Dendritic cell treated with granulocyte-macrophage colony-stimulating factor and Interleukin-4, amounts not matched to agents 40 ng/mL and 50 ng/mL, for 4 days (primary cell): ENCODE measurements at regions not wholly inside any gene's neighbourhood (a gene's known extent, or its start where the extent isn't known, plus 50 kb on each side); places are given as distances from the start of the nearest gene placed in this dataset.

Experiments
- H3K27ac Mint-ChIP-seq: one replicate; pipeline ENCODE4 v1.8.0; 2022; ENCODE audit warnings: mild to moderate bottlenecking, mixed read lengths
- H3K27me3 Mint-ChIP-seq: one replicate; pipeline ENCODE4 v1.8.0; 2022; ENCODE audit warnings: mild to moderate bottlenecking, mixed read lengths
- H3K36me3 Mint-ChIP-seq: one replicate; pipeline ENCODE4 v1.8.0; 2022; ENCODE audit warnings: low read depth, mixed read lengths
- H3K4me1 Mint-ChIP-seq: one replicate; pipeline ENCODE4 v1.8.0; 2022; ENCODE audit warnings: low read depth, mixed read lengths
- H3K4me3 Mint-ChIP-seq: one replicate; pipeline ENCODE4 v1.8.0; 2022; ENCODE audit warnings: mild to moderate bottlenecking, moderate library complexity, mixed read lengths
- H3K9me3 Mint-ChIP-seq: one replicate; pipeline ENCODE4 v1.8.0; 2022; ENCODE audit warnings: mixed read lengths
- intact Hi-C: fragments of 100-400 bp; cut with micrococcal nuclease; formaldehyde crosslinking; loops from one replicate; pipeline ENCODE4 v1.15.0; 2022

DNA sequence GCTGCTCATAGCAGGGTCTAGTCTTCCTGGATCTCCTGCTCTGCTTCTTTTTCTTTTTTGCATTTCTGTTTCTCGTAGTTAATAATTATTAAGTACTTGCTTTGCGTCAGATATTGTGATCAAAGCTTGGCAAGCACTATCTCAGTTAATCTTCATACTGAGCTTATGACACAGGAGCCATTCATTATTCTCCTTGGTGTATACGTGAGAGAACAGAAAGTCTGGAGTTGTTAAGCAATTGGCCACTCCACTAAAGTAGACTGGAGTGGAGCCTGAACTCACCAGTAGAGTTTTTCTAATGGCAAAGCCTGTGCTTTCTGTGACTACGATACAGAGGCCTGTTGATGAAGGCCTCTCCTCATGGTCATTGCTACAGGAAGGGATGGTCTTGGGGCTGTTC, 285.9 kb downstream of the RFC3 start:
- Mint-ChIP-seq H3K9me3 (peaks cover 19% of the 10 kb centered on the region), H3K4me1 (no peaks in the 10 kb centered on the region), H3K36me3 (no peaks in the 10 kb centered on the region), H3K4me3 (no peak overlapping the region), H3K27ac (no peak overlapping the region), H3K27me3 (no peaks in the 10 kb centered on the region)
- intact Hi-C loops: no loop called here

DNA sequence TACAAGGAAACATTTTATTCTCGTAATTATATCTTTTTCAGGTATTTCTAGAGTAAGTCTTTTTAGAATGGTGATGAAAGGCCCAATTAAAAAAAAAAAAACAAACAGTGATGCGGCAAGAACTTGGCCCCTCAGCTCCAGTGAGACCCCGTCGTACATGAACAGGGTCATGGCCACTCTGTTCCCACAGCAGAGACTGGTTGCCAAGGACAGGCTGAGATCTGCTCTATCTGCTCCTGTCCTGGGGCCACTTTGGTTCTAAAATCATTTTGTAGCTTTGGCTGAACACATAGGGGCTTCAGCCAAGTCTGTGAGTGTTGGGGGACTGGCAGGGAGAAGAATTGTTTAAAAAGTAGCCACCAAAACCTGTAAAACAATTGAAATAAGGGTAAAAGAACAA, 286.9 kb downstream of the RFC3 start:
- intact Hi-C loops: no loop called here
- Mint-ChIP-seq H3K36me3 (no peaks in the 10 kb centered on the region), H3K4me1 (no peaks in the 10 kb centered on the region), H3K4me3 (no peak overlapping the region), H3K27ac (no peak overlapping the region), H3K9me3 (peaks cover 24% of the 10 kb centered on the region), H3K27me3 (no peaks in the 10 kb centered on the region)

DNA sequence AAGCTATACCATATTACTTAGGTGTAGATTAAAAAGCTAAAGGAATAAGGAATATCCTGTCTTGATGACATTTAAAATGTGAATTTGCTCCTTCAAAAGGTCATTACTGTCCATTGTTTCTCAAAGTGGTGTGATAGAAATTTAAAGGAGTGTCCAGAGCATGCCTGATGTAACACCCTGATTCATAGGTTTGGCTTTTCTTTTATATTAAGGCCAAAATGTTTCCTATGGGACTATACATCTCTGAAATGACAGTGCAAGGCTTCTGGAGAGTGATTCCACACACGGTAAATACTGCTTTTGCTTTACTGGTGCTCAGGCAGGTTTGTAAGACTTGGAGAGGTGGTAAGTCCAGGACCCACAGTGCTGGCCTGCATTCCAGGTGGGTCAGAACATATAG, 289.9 kb downstream of the RFC3 start:
- Mint-ChIP-seq H3K4me1 (no peaks in the 10 kb centered on the region), H3K27me3 (no peaks in the 10 kb centered on the region), H3K27ac (no peak overlapping the region), H3K36me3 (no peaks in the 10 kb centered on the region), H3K4me3 (no peak overlapping the region), H3K9me3 (peaks cover 28% of the 10 kb centered on the region)
- intact Hi-C loops: no loop called here

DNA sequence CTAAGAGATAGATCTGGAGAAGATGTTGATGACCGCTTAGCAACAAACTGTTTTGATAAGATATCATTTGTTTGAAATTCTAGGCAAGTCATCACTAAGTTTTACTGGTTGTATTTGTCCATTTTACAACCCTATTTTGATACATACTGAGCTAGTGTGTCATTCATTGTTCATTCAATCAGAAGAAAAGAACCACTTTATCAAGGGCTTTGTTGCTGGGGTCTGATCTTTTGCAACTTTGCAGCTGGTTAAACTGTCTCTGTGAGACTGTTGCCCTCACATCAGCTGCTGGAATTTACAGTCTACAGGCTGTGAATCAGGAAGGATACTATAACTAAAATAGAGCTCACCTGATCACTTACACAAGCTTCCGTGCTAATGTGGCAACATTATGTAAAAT, 290.5 kb downstream of the RFC3 start:
- Mint-ChIP-seq H3K4me1 (no peaks in the 10 kb centered on the region), H3K9me3 (peaks cover 28% of the 10 kb centered on the region), H3K27me3 (no peaks in the 10 kb centered on the region), H3K27ac (no peak overlapping the region), H3K36me3 (no peaks in the 10 kb centered on the region), H3K4me3 (no peak overlapping the region)
- intact Hi-C loops: no loop called here

DNA sequence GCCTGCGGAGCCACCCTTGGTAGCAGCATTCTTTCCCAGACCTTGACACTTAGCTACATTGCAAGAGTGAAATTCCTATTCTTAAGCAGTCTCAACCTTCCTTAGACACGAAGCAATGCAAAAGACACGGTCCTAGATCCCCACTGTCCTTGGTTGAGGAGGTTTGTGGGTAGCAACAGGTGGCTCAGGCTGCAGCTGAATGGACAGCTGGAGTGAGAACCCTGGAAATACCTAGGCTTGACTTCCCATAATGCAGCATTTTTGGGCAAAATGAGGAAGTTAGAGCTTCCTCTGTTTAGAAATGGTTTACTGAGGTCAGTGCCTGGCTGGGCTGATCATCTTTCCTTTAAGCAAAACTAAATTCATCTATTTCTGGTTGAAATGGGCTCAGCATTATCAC, 296.6 kb downstream of the RFC3 start:
- Mint-ChIP-seq H3K36me3 (no peaks in the 10 kb centered on the region), H3K27me3 (no peaks in the 10 kb centered on the region), H3K9me3 (peaks cover 32% of the 10 kb centered on the region), H3K27ac (no peak overlapping the region), H3K4me3 (no peak overlapping the region), H3K4me1 (no peaks in the 10 kb centered on the region)
- intact Hi-C loops: no loop called here

DNA sequence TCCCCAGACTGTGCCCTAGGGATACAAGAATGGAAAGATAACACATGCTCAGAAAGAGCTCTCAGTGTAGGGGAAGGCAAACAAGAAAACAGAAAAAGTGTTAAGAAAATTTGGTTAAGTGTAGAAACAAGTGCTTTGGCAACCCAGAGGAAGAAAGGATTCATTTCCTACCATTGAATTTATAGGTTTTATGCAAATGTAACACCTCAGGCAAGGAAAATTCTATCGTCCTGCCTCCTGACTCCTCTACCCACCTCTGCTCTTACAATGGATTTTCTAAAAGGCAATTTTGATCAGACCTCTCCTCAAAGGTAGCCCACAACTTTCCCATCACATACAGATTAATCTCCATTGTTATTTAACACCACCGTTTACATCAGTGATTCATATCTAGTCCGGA, 298.7 kb downstream of the RFC3 start:
- H3K27me3 Mint-ChIP-seq: no peaks in the 10 kb centered on the region
- no peaks in the 10 kb centered on the region for H3K36me3 Mint-ChIP-seq
- H3K4me1 Mint-ChIP-seq: no peaks in the 10 kb centered on the region
- intact Hi-C loops: no loop called here
- peaks cover 36% of the 10 kb centered on the region for H3K9me3 Mint-ChIP-seq
- no peak overlapping the region for H3K27ac Mint-ChIP-seq
- no peak overlapping the region for H3K4me3 Mint-ChIP-seq

DNA sequence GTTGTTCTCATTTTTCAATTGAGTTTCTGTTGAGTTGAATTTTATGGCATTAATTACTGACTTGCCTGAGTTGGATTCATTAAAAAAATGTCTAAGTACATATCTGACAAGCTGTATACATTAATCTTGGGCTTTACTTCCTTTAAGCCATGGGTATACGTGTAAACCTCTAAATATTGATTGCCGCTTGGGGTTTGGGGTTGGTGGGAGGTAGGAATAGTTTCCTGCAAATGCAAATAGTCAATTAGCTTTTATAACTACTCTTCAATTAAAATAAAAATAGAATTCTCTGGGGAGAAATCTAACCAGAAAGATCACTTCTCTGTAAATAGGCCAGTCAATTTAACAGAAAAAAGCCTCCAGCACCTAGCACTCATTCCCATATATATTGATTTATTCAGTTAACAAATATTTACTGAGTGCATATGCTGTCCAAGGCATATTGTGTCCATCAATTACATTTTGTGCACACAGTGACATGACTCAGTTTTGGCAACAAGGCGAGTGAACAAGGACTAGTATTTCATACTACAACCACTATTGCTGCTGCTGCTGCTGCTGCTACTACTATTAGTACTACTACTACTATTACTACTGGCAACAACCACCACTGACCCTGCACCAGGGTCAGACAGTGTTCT, 306.8 kb downstream of the RFC3 start:
- intact Hi-C loops: no loop called here
- no peaks in the 10 kb centered on the region for H3K36me3 Mint-ChIP-seq

DNA sequence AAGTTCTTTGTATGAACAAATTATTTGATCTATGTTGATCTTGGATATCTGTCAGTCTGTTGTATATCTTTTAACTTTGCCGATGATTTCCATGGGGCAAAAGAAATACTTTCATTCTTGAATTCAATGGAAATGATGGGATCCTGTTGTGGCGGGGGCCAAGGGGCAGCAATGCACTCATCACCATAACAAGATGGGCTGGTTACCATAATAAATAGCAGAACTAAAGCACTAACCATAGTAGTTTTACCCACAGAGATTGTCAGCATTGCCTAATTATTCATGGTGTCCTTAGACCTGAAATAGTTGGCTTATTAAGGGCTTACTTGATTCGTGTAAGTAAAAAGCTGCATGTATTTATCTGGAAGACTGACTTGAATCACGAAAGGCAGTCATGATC, 309.6 kb downstream of the RFC3 start:
- H3K27ac Mint-ChIP-seq: no peak overlapping the region
- no peaks in the 10 kb centered on the region for H3K4me1 Mint-ChIP-seq
- H3K4me3 Mint-ChIP-seq: no peak overlapping the region
- intact Hi-C loops: no loop called here
- no peaks in the 10 kb centered on the region for H3K27me3 Mint-ChIP-seq
- H3K36me3 Mint-ChIP-seq: no peaks in the 10 kb centered on the region
- no peaks in the 10 kb centered on the region for H3K9me3 Mint-ChIP-seq

More for the DNA sequence above, 306.8 kb downstream of the RFC3 start:
- H3K4me3 Mint-ChIP-seq: no peak overlapping the region
- H3K4me1 Mint-ChIP-seq: no peaks in the 10 kb centered on the region
- no peak overlapping the region for H3K27ac Mint-ChIP-seq
- peaks cover 11% of the 10 kb centered on the region for H3K9me3 Mint-ChIP-seq
- no peaks in the 10 kb centered on the region for H3K27me3 Mint-ChIP-seq

DNA sequence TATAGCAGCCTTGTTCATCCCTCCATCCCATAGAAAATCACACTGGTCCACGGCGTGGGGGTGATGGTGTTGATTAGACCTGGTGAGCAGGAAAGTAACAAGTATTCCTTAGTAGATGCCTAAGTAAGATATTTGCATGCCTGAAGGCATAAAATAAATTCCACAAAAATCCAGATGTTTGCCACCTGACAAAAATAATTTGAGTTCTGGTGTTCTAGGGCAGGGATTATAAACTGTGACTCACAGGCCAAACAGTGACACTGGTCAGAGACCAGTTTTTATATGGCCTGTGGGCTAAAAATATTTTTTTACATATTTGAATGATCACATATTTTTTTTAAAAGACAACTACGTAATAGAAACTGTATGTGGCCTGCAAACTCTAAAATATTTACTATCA, 310.7 kb downstream of the RFC3 start:
- intact Hi-C loops: no loop called here
- Mint-ChIP-seq H3K36me3 (no peaks in the 10 kb centered on the region), H3K27ac (no peak overlapping the region), H3K9me3 (no peaks in the 10 kb centered on the region), H3K4me3 (no peak overlapping the region), H3K4me1 (no peaks in the 10 kb centered on the region), H3K27me3 (no peaks in the 10 kb centered on the region)

DNA sequence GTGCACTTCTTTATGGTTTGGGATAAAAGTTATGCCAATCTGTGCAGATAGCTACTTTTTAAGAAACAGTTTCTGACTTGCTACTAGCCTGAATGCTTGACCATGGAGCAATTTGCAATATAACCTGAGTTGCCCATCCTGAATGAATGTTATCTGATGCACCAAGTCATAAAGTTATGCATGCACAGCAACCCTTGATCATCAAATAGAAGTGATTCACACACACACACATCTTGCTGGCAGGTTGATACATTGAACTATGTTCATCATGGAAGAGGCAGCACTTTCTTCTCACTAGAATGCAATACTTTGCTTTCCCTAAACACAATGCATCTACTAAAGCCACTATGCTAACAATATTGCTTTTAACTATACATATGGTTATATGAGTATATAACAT, 311.5 kb downstream of the RFC3 start:
- Mint-ChIP-seq H3K27me3 (no peaks in the 10 kb centered on the region), H3K27ac (no peak overlapping the region), H3K4me3 (no peak overlapping the region), H3K9me3 (no peaks in the 10 kb centered on the region), H3K36me3 (no peaks in the 10 kb centered on the region), H3K4me1 (no peaks in the 10 kb centered on the region)
- intact Hi-C loops: no loop called here

DNA sequence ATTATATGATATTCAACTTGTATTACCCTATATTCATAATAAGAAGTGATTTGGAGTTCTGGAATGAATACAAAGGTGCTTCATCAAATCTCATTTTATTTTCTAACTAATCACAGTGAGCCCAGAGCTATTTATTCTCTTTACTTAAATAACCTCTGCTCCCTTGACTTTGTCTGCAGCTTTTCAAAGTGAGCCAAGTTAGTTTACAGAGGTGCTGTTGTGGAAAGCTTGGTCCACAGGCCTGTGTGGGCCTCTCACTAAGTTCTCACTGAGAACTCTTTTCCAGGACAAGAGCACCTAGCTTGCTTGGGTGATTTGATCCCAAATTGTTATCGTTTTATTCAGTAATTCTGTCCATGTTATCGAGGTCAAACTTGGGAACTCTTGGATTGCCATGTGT, 319.3 kb downstream of the RFC3 start:
- Mint-ChIP-seq H3K27ac (no peak overlapping the region), H3K9me3 (peaks cover 34% of the 10 kb centered on the region), H3K36me3 (no peaks in the 10 kb centered on the region), H3K4me1 (no peaks in the 10 kb centered on the region), H3K4me3 (no peak overlapping the region), H3K27me3 (no peaks in the 10 kb centered on the region)
- intact Hi-C loops: no loop called here

DNA sequence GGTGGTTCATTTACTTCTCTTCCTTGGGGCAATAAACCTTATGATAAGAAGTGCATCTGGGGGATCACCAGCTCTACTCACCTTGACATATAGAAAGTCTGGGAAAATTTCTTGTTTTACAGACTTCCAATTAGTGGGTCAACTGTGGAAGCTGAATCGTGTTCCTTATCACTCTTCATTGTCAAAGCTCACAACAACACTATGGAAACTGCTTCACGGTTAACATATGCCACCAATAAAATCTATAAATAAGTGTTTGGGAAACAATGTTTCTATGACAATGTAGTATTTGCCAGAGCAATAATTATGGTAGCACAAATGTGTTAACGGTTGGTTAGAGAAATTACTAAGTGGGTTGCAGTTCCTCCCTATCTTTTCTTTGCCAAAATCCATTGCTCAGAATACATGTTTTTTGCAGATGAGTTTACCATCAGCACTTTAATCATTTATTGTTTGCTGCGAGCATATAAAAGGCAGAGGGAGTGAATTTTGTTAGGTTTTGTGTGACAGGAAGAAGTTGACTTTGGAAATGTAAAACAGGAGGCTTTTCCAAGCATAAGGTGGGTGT, 321.8 kb downstream of the RFC3 start:
- Mint-ChIP-seq H3K4me1 (no peaks in the 10 kb centered on the region), H3K4me3 (no peak overlapping the region), H3K9me3 (peaks cover 34% of the 10 kb centered on the region), H3K27me3 (no peaks in the 10 kb centered on the region), H3K27ac (no peak overlapping the region), H3K36me3 (no peaks in the 10 kb centered on the region)
- intact Hi-C loops: no loop called here

DNA sequence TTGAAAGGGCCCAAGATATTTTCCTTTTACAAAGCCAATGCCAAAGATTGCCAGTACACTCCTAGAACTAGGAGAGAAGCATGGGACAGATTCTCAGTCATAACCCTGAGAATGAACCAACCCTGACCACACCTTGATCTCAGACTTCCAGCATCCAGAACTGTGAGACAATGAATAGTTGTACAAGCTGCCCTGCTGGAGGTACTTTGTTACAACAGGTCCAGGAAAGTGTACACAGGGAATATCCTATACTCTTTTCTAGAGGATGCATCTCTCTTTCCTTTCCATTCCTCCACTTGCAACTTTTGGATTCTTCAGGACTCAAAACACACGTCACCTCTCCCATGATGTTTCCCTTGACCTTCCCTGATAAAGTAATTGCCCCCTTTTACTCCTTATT, 325.7 kb downstream of the RFC3 start:
- H3K36me3 Mint-ChIP-seq: no peaks in the 10 kb centered on the region
- H3K9me3 Mint-ChIP-seq: peaks cover 20% of the 10 kb centered on the region
- intact Hi-C loops: no loop called here
- no peaks in the 10 kb centered on the region for H3K27me3 Mint-ChIP-seq
- H3K4me1 Mint-ChIP-seq: no peaks in the 10 kb centered on the region
- no peak overlapping the region for H3K4me3 Mint-ChIP-seq
- no peak overlapping the region for H3K27ac Mint-ChIP-seq

DNA sequence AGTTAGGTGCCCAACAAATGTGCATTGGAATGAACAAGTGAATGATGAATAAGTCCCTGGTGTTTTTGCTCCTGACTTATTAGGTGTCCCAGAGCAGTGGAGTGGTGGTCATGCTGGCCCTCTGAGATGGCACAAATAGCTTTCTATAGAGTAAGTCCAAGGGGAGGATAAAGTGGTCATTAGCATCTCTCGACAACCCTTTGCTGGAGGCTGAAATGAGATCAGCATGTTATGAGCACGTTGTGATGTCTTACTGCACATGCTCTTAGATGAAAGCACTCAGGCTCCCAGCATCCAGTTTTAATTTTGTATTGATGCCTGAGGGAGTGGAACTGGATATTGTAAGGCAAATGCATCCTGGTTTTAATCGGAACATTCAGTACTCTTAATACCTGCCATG, 326.2 kb downstream of the RFC3 start:
- H3K27me3 Mint-ChIP-seq: no peaks in the 10 kb centered on the region
- H3K4me1 Mint-ChIP-seq: no peaks in the 10 kb centered on the region
- intact Hi-C loops: no loop called here
- H3K36me3 Mint-ChIP-seq: no peaks in the 10 kb centered on the region
- H3K27ac Mint-ChIP-seq: no peak overlapping the region
- peaks cover 15% of the 10 kb centered on the region for H3K9me3 Mint-ChIP-seq
- no peak overlapping the region for H3K4me3 Mint-ChIP-seq

DNA sequence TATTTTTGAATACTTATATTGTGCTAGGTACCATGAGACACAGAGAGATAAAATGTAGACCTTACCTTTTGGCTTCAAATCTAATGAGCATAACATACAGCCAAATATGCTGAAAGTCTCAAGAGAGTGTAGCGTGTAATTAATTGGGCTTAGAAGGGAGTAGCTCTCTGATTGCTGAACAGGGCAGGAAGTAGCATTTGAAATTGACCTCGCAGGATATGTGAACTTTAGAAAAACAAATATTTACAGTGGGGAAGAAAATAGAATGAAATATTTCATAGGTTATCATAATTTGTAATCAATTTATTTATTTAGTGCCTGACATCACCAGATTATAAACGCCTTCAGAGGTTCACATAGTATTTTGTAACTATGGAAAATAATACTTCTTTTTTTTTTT, 327.1 kb downstream of the RFC3 start:
- H3K27ac Mint-ChIP-seq: no peak overlapping the region
- H3K27me3 Mint-ChIP-seq: no peaks in the 10 kb centered on the region
- H3K4me3 Mint-ChIP-seq: no peak overlapping the region
- H3K4me1 Mint-ChIP-seq: no peaks in the 10 kb centered on the region
- peaks cover 5% of the 10 kb centered on the region for H3K9me3 Mint-ChIP-seq
- intact Hi-C loops: no loop called here
- no peaks in the 10 kb centered on the region for H3K36me3 Mint-ChIP-seq
